Kidney capillary endothelial cell (primary cell): ENCODE measurements at regions not wholly inside any gene's neighbourhood (a gene's known extent, or its start where the extent isn't known, plus 50 kb on each side); places are given as distances from the start of the nearest gene placed in this dataset.
"Not testable (repeated sequence)": the region's sequence is repeated elsewhere in the genome, so short reads cannot be mapped to it uniquely, and the experiment has no call there.

Source experiments
- DNase-seq: peaks from one replicate; pipeline ENCODE4 v3.0.0-alpha.2; 2018; ENCODE audit warnings: low spot score

GRCh38 chr1:95770581-95770980 lies 536.6 kb downstream of the RWDD3 start:
- no peak for DNase-seq

- no peak for DNase-seq
Observed at GRCh38 chr1:95778217-95778616, 544.2 kb downstream of the RWDD3 start.

- DNase-seq: no peak
Observed at GRCh38 chr1:95780836-95781235, 546.8 kb downstream of the RWDD3 start.

- no peak for DNase-seq
Observed at GRCh38 chr1:95790136-95790535, 556.1 kb downstream of the RWDD3 start.

- no peak for DNase-seq
Observed at GRCh38 chr1:95793893-95794292, 559.9 kb downstream of the RWDD3 start.

- DNase-seq: not testable (repeated sequence)
Observed at GRCh38 chr1:95797761-95798160, 563.8 kb downstream of the RWDD3 start.

GRCh38 chr1:95806171-95806570 lies 572.2 kb downstream of the RWDD3 start:
- DNase-seq: no peak

- DNase-seq: no peak
Observed at GRCh38 chr1:95809391-95809790, 575.4 kb downstream of the RWDD3 start.

GRCh38 chr1:95815511-95815910 lies 581.5 kb downstream of the RWDD3 start:
- DNase-seq: no peak

GRCh38 chr1:95829556-95829955 lies 595.5 kb downstream of the RWDD3 start:
- DNase-seq: no peak

- no peak for DNase-seq
Observed at GRCh38 chr1:95832370-95832769, 598.4 kb downstream of the RWDD3 start.

- DNase-seq: no peak
Observed at GRCh38 chr1:95849439-95849838, 615.4 kb downstream of the RWDD3 start.

GRCh38 chr1:95850165-95850649 lies 616.2 kb downstream of the RWDD3 start:
- no peak for DNase-seq

GRCh38 chr1:95850763-95851162 lies 616.8 kb downstream of the RWDD3 start:
- no peak for DNase-seq

GRCh38 chr1:95852483-95853070 lies 618.6 kb downstream of the RWDD3 start:
- DNase-seq: no peak

GRCh38 chr1:95854457-95854856 lies 620.4 kb downstream of the RWDD3 start:
- no peak for DNase-seq

- DNase-seq: no peak
Observed at GRCh38 chr1:95863086-95863485, 629.1 kb downstream of the RWDD3 start.

GRCh38 chr1:95865769-95866168 lies 631.8 kb downstream of the RWDD3 start:
- no peak for DNase-seq

GRCh38 chr1:95876276-95876675 lies 642.3 kb downstream of the RWDD3 start:
- DNase-seq: no peak

- no peak for DNase-seq
Observed at GRCh38 chr1:95879498-95880050, 645.6 kb downstream of the RWDD3 start.

- DNase-seq: no peak
Observed at GRCh38 chr1:95888941-95889390, 655.0 kb downstream of the RWDD3 start.

- no peak for DNase-seq
Observed at GRCh38 chr1:95889400-95889799, 655.4 kb downstream of the RWDD3 start.

GRCh38 chr1:95893921-95894320 lies 659.9 kb downstream of the RWDD3 start:
- DNase-seq: no peak

GRCh38 chr1:95903060-95903459 lies 669.0 kb downstream of the RWDD3 start:
- no peak for DNase-seq
